Limb (tissue), 2 donors: ENCODE measurements at regions not wholly inside any gene's neighbourhood (a gene's known extent, or its start where the extent isn't known, plus 50 kb on each side); places are given as distances from the start of the nearest gene placed in this dataset.

Source experiments
- DNase-seq, 2 donors: peaks; one replicate each; pipeline ENCODE4 v3.0.0-alpha.2; 2016; ENCODE audit errors: extremely low spot score in 2 of 2

GRCh38 chr2:225340923-225341322, 58.6 kb upstream of the NYAP2 start:
- no peak for DNase-seq

GRCh38 chr2:225337183-225337582, 62.3 kb upstream of the NYAP2 start:
- DNase-seq = no peak

- DNase-seq = no peak
Observed at GRCh38 chr2:225334514-225334913, 65.0 kb upstream of the NYAP2 start.

GRCh38 chr2:225328192-225328591, 71.3 kb upstream of the NYAP2 start:
- no peak for DNase-seq

GRCh38 chr2:225326969-225327368, 72.5 kb upstream of the NYAP2 start:
- no peak for DNase-seq

- no peak for DNase-seq
Observed at GRCh38 chr2:225319872-225320271, 79.6 kb upstream of the NYAP2 start.

- DNase-seq = no peak
Observed at GRCh38 chr2:225318440-225318839, 81.1 kb upstream of the NYAP2 start.

- peak in 1 of 2 donors; percentile 8 for DNase-seq
Observed at GRCh38 chr2:225317186-225317585, 82.3 kb upstream of the NYAP2 start.

- DNase-seq = no peak
Observed at GRCh38 chr2:225310745-225311144, 88.8 kb upstream of the NYAP2 start.

- no peak for DNase-seq
Observed at GRCh38 chr2:225309516-225309915, 90.0 kb upstream of the NYAP2 start.

- no peak for DNase-seq
Observed at GRCh38 chr2:225296951-225297350, 102.6 kb upstream of the NYAP2 start.

GRCh38 chr2:225295102-225295501, 104.4 kb upstream of the NYAP2 start:
- DNase-seq = no peak

- no peak for DNase-seq
Observed at GRCh38 chr2:225293638-225294037, 105.9 kb upstream of the NYAP2 start.

GRCh38 chr2:225290757-225291400, 108.6 kb upstream of the NYAP2 start:
- DNase-seq = no peak

GRCh38 chr2:225289659-225290058, 109.9 kb upstream of the NYAP2 start:
- no peak for DNase-seq

GRCh38 chr2:225288986-225289385, 110.5 kb upstream of the NYAP2 start:
- DNase-seq = no peak

- no peak for DNase-seq
Observed at GRCh38 chr2:225282858-225283710, 116.4 kb upstream of the NYAP2 start.

- DNase-seq = no peak
Observed at GRCh38 chr2:225276207-225276606, 123.3 kb upstream of the NYAP2 start.

- no peak for DNase-seq
Observed at GRCh38 chr2:225275443-225275842, 124.1 kb upstream of the NYAP2 start.

GRCh38 chr2:225274751-225275150, 124.8 kb upstream of the NYAP2 start:
- DNase-seq = no peak

- no peak for DNase-seq
Observed at GRCh38 chr2:225272173-225272572, 127.3 kb upstream of the NYAP2 start.

- no peak for DNase-seq
Observed at GRCh38 chr2:225270861-225271260, 128.6 kb upstream of the NYAP2 start.

GRCh38 chr2:225270053-225270452, 129.5 kb upstream of the NYAP2 start:
- no peak for DNase-seq
